AG10803 (cell line): ENCODE measurements at regions not wholly inside any gene's neighbourhood (a gene's known extent, or its start where the extent isn't known, plus 50 kb on each side); places are given as distances from the start of the nearest gene placed in this dataset.
"Not testable (repeated sequence)": the region's sequence is repeated elsewhere in the genome, so short reads cannot be mapped to it uniquely, and the experiment has no call there.

Experiments
- DNase-seq: peaks from one replicate; pipeline ENCODE4 v3.0.0; 2010; ENCODE audit warnings: low read depth
- H3K4me3 ChIP-seq: 2 replicates; pipeline ENCODE4 v1.5.1; 2011; ENCODE audit warnings: mild to moderate bottlenecking, low read length, control low read depth
- CTCF ChIP-seq: conservative IDR thresholded peaks from 2 replicates; pipeline ENCODE4 v1.5.1; 2011; ENCODE audit warnings: mild to moderate bottlenecking, low read length, control low read depth, inconsistent platforms

DNA sequence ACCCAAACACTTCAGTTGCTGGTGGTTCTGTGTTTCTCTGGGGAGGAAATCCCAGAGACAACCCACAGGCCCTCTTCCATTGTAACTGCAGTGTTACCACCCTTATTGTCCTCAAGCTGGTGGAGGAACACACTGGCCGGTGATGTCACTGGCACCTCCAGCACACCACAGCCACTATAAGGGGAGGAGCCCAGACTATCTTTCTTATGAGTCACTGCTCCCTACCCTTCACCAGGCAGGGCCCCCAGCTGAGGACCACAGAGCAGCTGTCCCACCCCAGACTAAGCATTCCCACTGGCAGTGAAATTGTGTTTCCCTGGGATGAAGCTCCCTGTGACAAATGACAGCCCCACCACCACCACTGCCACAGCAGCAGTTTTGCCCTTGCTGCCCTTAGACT lies 171.8 kb upstream of the FGF16 start:
- TF ChIP-seq CTCF: no peak
- DNase-seq: no peak
- no peak overlapping the region for H3K4me3 ChIP-seq

DNA sequence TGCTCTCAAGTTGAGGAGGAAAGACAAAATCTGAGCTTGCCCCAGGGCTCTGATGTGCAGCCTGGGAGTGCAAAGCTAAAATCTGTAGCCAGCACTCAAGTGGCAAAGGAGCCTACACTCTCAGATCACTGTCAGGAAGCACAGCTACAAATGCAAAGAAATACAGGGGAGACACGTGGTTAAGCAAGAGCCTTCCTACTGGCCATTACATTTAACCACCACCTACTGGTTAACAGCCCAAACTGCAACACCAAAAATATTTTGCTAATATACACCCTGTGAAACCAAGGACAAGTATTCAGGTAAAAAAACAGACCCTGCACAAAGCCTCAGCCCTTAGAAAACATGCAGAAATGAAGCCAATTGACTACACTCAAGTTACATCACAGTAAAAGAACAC lies 170.4 kb upstream of the FGF16 start:
- TF ChIP-seq CTCF: no peak
- H3K4me3 ChIP-seq: no peak overlapping the region
- DNase-seq: no peak

GRCh38 chrX:77277911-77278310 lies 169.3 kb upstream of the FGF16 start:
- no peak for DNase-seq
- TF ChIP-seq CTCF: no peak

DNA sequence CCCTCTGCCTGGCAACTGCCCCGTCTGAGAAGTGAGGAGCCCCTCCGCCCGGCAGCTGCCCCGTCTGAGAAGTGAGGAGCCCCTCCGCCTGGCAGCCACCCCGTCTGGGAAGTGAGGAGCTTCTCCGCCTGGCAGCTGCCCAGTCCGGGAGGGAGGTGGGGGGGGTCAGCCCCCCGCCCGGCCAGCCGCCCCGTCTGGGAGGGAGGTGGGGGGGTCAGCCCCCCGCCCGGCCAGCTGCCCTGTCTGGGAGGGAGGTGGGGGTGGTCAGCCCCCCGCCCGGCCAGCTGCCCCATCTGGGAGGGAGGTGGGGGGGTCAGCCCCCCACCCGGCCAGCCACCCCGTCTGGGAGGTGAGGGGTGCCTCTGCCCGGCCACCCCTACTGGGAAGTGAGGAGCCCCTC lies 167.8 kb upstream of the FGF16 start:
- not testable (repeated sequence) for DNase-seq, H3K4me3 ChIP-seq

More at GRCh38 chrX:77277911-77278310, 169.3 kb upstream of the FGF16 start:
- no peak overlapping the region for H3K4me3 ChIP-seq

- no peak for DNase-seq
- TF ChIP-seq CTCF: no peak
- no peak overlapping the region for H3K4me3 ChIP-seq
Measured at GRCh38 chrX:77293331-77293995, 153.7 kb upstream of the FGF16 start.

DNA sequence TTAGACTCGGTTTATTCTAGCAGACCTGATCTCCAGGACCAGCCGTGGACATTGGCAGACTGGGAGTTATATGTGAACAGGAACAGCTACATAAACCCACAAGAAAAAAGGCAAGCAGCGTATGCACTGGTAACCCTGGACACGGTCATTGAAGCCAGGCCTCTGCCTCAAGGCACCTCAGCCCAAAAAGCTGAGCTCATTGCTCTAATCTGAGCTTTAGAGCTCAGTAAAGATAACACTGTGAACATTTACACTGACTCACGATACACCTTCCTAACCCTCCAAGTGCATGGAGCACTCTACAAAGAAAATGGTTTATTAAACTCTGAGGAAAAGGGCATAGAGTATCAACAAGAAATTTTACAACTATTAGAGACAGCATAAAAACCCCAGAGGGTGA lies 148.9 kb upstream of the FGF16 start:
- H3K4me3 ChIP-seq: no peak overlapping the region
- no peak for TF ChIP-seq CTCF
- no peak for DNase-seq

DNA sequence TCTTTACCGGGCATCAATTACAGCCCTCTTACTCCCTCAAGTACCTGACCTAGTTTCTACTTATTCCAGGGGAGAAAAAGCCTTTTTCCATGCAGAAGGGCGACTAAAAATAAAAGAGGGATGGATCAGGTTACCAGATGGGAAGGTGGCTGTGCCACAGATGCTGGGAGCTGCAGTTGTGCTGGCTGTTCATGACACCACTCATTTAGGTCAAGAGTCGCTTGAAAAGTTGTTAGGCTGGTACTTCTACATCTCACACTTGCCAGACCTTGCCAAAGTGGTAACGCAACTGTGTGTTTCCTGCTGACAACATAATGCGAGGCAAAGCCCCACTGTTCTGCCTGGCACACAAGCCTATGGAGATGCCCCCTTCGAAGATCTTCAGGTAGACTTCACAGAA lies 148.4 kb upstream of the FGF16 start:
- no peak for TF ChIP-seq CTCF
- DNase-seq: no peak
- H3K4me3 ChIP-seq: no peak overlapping the region

DNA sequence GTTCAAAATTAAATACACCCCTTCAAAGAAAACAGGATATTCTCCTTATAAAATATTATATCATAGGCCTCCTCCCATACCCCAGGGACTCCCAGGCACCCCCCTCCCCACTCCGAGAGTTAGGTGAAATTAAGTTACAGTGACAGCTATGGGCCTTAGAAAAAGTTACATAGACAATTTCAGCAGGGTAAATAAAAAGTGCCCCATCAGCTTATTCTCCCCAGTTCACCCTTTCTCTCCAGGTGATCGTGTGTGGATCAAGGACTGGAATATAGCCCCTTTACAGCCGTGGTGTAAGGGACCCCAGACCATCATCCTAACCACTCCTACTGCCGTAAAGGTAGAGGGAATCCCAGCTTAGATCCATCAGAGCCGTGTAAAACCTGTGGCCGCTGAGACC lies 147.6 kb upstream of the FGF16 start:
- no peak overlapping the region for H3K4me3 ChIP-seq
- no peak for DNase-seq
- TF ChIP-seq CTCF: no peak
